Lung (tissue), 11 donors: ENCODE measurements at regions not wholly inside any gene's neighbourhood (a gene's known extent, or its start where the extent isn't known, plus 50 kb on each side); places are given as distances from the start of the nearest gene placed in this dataset.
A peak's percentile ranks its signal among the peaks of the same experiment; 100 is the strongest.

ENCODE experiments used
- ATAC-seq: fragments of 200-7000 bp; cut with Tn5 transposase; one replicate; pipeline ENCODE4 v1.9.1; 2020; ENCODE audit warnings: moderate number of reproducible peaks; ENCODE audit not compliant: insufficient read depth, low FRiP score
- DNase-seq, 3 donors: peaks; one replicate each; pipeline ENCODE4 v3.0.0-alpha.2; 2013 to 2017
- H3K27ac ChIP-seq, 2 donors: one replicate each; pipeline ENCODE4 v1.5.1; 2013; ENCODE audit warnings: mild to moderate bottlenecking in 2 of 2, moderate library complexity in 2 of 2, control low read depth in 1 of 2, inconsistent platforms in 1 of 2, low read depth in 1 of 2, low read length in 1 of 2
- H3K27me3 ChIP-seq, 3 donors: one replicate each; pipeline ENCODE4 v1.5.1; 2013; ENCODE audit warnings: low read length in 2 of 3; ENCODE audit not compliant: control insufficient read depth in 3 of 3, insufficient read depth in 3 of 3
- H3K36me3 ChIP-seq, 4 donors: one replicate each; pipeline ENCODE4 v1.5.1; 2013; ENCODE audit warnings: low read length in 4 of 4, mild to moderate bottlenecking in 1 of 4, moderate library complexity in 1 of 4; ENCODE audit not compliant: control insufficient read depth in 4 of 4, insufficient read depth in 4 of 4
- H3K4me1 ChIP-seq, 5 donors: one replicate each; pipeline ENCODE4 v1.5.1; 2013; ENCODE audit warnings: low read length in 5 of 5, mild to moderate bottlenecking in 2 of 5, moderate library complexity in 1 of 5; ENCODE audit not compliant: control insufficient read depth in 5 of 5, insufficient read depth in 5 of 5
- H3K4me3 ChIP-seq: one replicate; pipeline ENCODE4 v1.5.1; 2013; ENCODE audit warnings: mild to moderate bottlenecking, control low read depth, moderate library complexity
- H3K9ac ChIP-seq, 2 donors: one replicate each; pipeline ENCODE4 v1.5.1; 2013; ENCODE audit warnings: low read length in 2 of 2, control low read depth in 1 of 2; ENCODE audit not compliant: insufficient read depth in 1 of 2
- H3K9me3 ChIP-seq, 4 donors: one replicate each; pipeline ENCODE4 v1.5.1; 2013; ENCODE audit warnings: low read length in 3 of 4, mild to moderate bottlenecking in 1 of 4, moderate library complexity in 1 of 4; ENCODE audit not compliant: control insufficient read depth in 4 of 4, insufficient read depth in 3 of 4
- WGBS, 2 donors: extraction: QIAGEN DNeasy Blood & Tissue Kit; methylation state at CpG; one replicate each; pipeline ENCODE4 v1.1.7; 2013; 5-methylcytosine and 5-hydroxymethylcytosine counted together
- TF ChIP-seq, protein P1 (sequence below): IDR thresholded peaks from 2 replicates; pipeline ENCODE4 v1.5.1; 2012; ENCODE audit warnings: mild to moderate bottlenecking; ENCODE audit errors: control extremely low read depth, extremely low read depth
- donor health status: control.
- donor health status: control.
- donor health status: Bipolar disorder and iron deficiency.
- donor health status: healthy.
- donor health status: DM: yes; HTN: yes; CAD: no.

DNA sequence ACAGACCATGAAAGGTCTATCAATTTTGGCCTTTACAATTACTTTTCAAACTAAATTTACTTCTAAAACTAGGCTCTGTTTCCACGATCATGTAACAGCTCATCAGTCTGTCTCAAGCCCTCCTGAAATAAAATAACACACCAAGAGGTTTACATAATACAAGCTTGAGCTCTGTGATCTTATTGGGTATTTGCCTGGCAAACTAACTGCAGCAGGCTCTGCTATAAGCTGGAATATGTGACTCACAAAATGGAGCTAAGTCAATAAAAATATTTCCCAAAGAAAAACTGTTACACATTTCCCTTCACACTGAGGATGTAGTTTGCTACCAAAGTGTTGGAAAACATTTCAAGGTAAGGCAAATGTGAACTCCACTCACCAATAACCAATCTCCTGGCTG is 94.7 kb upstream of the GPM6B start:
- Histone ChIP-seq H3K4me3 (no peak overlapping the region), H3K9ac (no peak overlapping the region), H3K36me3 (no peaks in the 10 kb centered on the region), H3K9me3 (no peaks in the 10 kb centered on the region), H3K27me3 (peaks cover 0 to 62% (median 18%) of the 10 kb centered on the region in 3 donors), H3K27ac (no peak overlapping the region), H3K4me1 (peaks cover 0 to 4% (median 0%) of the 10 kb centered on the region in 5 donors)
- TF ChIP-seq, protein P1, sequence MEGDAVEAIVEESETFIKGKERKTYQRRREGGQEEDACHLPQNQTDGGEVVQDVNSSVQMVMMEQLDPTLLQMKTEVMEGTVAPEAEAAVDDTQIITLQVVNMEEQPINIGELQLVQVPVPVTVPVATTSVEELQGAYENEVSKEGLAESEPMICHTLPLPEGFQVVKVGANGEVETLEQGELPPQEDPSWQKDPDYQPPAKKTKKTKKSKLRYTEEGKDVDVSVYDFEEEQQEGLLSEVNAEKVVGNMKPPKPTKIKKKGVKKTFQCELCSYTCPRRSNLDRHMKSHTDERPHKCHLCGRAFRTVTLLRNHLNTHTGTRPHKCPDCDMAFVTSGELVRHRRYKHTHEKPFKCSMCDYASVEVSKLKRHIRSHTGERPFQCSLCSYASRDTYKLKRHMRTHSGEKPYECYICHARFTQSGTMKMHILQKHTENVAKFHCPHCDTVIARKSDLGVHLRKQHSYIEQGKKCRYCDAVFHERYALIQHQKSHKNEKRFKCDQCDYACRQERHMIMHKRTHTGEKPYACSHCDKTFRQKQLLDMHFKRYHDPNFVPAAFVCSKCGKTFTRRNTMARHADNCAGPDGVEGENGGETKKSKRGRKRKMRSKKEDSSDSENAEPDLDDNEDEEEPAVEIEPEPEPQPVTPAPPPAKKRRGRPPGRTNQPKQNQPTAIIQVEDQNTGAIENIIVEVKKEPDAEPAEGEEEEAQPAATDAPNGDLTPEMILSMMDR, result no peak
- ATAC-seq (no peak), DNase-seq (peak in 2 of 3 donors; percentile 45 to 53)
- 63 to 78% methylated on average over 1 of the region's 1 CpG for WGBS, 2 donors

GRCh38 chrX:13906093-13906492 is 89.2 kb upstream of the GPM6B start:
- WGBS, 2 donors, result 28 to 43% methylated on average over 1 of the region's 1 CpG
- Histone ChIP-seq H3K27ac (no peak overlapping the region), H3K9ac (no peak overlapping the region), H3K36me3 (no peaks in the 10 kb centered on the region), H3K9me3 (no peaks in the 10 kb centered on the region), H3K27me3 (peaks cover 0 to 43% (median 25%) of the 10 kb centered on the region in 3 donors), H3K4me1 (peaks cover 0 to 1% (median 0%) of the 10 kb centered on the region in 5 donors), H3K4me3 (no peak overlapping the region)
- ATAC-seq (no peak), DNase-seq (peak in 1 of 3 donors; percentile 35)
- TF ChIP-seq, protein P1, result no peak

- 80 to 94% methylated on average over 8 of the region's 8 CpGs for WGBS, 2 donors
- peaks cover 0 to 44% (median 20%) of the 10 kb centered on the region in 3 donors for H3K27me3 ChIP-seq
Observed at GRCh38 chrX:13903405-13903804, 86.5 kb upstream of the GPM6B start.

More at GRCh38 chrX:13903405-13903804, 86.5 kb upstream of the GPM6B start:
- H3K27ac ChIP-seq, result no peak overlapping the region
- H3K9ac ChIP-seq, result no peak overlapping the region
- no peaks in the 10 kb centered on the region for H3K9me3 ChIP-seq
- H3K4me3 ChIP-seq, result no peak overlapping the region
- no peak for ATAC-seq
- TF ChIP-seq, protein P1, result no peak
- H3K4me1 ChIP-seq, result peaks cover 0 to 1% (median 0%) of the 10 kb centered on the region in 5 donors
- peak in 1 of 3 donors; percentile 11 for DNase-seq
- no peaks in the 10 kb centered on the region for H3K36me3 ChIP-seq
